Stimulated activated CD4-positive, alpha-beta T cell treated with anti-CD3 and anti-CD28 coated beads, Interleukin-1b, Interleukin-23, amount 100 ng/mL, for 1 hour (primary cell): ENCODE measurements at regions not wholly inside any gene's neighbourhood (a gene's known extent, or its start where the extent isn't known, plus 50 kb on each side); places are given as distances from the start of the nearest gene placed in this dataset.

ENCODE experiments used
- DNase-seq, 2 donors: peaks; one replicate each; pipeline ENCODE4 v3.0.0-alpha.2; 2020; ENCODE audit warnings: low read depth in 2 of 2

DNA sequence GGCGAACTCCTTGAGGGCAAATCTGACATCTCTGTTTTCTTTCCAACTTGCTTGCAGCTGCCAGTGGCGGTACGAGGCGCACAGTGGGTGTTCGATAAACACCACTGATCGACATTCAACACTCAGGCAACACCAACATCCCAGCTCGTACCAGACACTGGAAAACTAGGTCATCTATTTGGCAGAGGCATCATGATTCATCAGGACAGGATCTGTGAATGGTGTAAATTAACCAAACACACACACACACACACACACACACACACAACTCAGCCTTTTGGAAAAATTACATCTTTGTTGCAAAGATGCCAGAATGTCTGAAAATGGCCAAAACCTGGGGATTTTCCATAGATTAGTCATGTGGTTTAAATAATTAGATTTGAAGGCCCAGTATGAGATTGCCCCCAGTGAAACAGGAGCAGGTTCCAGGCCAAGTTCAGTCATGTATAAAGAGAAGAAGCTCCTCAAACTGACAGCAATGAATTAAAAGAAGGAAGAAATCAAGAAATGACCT is 150.5 kb upstream of the NCKAP5 start:
- no peak for DNase-seq

DNA sequence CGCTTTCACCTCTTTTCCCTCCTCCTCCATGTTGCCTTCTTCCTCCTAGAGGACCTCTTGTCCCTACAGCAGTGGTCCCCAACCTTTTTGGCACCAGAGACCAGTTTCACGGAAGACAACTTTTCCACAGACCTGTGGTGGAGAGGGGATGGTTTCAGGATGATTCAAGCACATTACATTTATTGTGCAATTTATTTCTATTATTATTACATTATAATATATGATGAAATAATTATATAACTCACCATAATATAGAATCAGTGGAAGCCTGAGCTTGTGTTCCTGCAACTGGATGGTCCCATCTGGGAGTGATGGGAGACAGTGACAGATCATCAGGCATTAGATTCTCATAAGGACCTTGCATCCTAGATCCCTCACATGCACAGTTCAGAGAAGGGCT is 152.2 kb upstream of the NCKAP5 start:
- no peak for DNase-seq

DNA sequence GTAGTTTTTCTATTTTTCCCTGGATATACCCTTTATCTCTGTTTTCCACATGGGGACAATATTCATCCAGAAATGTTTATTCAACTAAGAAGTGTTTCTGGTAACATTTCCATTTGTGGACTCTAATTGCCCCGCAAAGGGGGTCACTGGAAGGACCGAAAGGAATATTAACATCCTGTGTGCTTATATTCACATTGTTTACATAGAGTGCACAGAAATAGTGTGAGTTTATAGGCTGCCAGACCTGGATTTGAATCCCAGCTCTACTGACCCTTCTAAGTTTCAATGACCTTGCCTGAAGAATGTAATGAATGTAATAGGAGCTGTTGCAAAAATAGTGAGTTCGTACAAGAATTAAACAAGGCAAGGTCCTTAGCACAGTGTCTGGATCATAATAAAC is 152.9 kb upstream of the NCKAP5 start:
- no peak for DNase-seq

DNA sequence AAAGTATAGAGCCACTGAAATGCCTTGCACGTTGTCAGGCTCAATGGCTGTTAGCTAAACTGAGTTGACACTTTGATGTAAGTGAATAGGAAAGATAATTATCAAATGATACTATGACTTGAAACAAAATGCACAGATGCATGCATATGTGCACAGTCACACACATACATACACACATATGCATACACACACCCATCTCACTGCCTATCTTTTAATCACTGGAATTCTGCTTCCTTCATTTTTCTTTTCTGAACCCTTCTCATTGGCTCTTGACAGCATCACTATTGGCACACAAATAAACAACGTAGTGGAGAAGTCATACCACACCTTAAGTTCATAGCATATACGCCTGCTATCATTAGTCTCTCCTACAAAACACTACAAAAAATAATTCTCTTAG is 154.9 kb upstream of the NCKAP5 start:
- DNase-seq: no peak

DNA sequence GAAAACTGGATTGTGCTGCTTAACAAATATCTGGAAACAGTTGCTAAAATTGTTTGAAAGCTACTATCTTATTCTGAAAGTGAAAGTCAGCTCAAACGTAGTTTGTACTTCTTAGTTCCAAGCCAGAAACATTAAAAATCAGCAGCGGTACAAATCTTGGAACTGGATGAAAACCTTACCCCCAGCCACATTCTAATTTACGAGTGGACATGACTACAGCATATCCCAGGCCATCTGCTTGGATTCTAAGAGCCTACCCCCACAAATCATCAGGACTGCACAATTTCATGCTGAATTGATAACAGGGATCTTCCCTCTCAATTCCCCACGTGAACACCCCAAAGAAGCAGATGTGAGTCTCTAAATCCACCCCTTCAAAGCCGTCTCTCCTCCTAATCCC is 158.7 kb upstream of the NCKAP5 start:
- no peak for DNase-seq

DNA sequence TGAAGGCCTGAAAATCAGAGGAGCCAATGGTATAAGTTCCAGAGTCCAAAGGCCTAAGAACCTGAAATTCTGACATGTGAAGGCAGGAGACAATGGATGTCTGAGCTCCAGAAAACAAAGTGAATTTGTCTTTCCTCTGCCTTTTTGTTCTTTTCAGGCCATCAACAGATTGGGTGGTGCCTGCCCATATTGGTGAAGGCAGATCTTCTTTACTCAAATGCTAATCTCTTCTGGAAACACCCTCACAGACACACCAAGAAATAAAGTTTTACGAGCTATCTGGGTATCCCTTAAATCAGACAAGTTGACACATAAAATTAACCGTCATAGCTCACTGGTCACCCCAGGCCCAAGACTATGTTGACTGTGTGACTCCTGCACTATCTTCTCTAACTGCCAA is 163.8 kb upstream of the NCKAP5 start:
- DNase-seq: no peak

DNA sequence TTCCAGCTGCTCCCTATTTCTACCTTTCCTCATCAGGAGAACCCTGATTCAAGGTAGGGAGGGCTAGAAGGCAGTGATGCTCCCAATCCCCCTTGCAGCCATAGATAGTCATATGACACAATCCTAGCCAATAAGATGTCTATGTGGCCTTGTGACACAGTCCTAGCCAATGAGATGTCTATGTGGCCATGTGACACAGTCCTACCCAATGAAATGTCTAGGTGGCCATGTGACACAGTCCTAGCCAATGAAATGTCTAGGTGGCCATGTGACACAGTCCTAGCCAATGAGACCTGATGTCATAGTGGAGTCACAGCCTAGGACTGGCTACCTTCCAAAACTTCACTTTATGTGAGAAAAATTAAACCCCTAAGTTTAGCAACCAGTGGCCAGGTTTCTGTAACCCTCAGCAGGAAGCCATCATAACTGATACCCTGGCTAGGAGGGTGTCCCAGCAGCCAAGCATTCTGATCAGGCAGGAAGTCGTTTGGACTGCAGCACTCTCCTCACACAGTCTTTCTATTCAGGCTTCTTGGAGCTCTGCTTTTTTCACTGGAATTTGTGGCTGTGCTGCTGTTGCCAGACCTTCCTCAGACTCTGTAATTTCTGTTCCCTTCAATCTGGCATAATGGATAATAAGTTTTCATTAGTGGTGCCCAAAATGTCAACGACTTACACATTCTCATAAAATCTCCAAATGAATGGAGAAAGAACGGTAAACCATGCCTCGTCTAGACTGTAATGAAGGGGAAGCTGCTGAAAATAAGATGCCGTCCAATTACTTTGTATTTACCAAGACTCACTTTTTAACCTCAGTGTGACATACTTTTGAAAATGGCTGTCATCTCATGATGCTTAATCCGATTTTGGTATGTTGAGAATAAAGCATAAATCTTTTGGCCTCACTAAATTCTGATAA is 165.0 kb upstream of the NCKAP5 start:
- DNase-seq: no peak

DNA sequence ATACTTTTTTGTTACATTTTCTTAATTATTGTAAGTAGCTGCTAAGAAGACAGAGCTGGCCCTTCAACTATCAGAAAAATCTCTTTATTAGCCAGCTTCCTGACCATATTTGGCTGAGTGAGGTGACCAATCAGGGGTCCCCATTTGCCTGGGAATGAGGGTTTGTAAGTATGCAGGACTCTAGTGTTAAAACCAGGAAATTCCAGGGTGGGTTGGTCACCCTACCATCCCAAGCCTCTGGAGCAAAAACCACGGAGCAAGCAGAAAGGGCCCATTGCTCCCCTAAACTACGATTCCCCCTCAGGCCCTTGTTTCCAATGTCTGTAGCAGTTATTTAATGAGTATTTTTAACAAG is 165.6 kb upstream of the NCKAP5 start:
- no peak for DNase-seq

DNA sequence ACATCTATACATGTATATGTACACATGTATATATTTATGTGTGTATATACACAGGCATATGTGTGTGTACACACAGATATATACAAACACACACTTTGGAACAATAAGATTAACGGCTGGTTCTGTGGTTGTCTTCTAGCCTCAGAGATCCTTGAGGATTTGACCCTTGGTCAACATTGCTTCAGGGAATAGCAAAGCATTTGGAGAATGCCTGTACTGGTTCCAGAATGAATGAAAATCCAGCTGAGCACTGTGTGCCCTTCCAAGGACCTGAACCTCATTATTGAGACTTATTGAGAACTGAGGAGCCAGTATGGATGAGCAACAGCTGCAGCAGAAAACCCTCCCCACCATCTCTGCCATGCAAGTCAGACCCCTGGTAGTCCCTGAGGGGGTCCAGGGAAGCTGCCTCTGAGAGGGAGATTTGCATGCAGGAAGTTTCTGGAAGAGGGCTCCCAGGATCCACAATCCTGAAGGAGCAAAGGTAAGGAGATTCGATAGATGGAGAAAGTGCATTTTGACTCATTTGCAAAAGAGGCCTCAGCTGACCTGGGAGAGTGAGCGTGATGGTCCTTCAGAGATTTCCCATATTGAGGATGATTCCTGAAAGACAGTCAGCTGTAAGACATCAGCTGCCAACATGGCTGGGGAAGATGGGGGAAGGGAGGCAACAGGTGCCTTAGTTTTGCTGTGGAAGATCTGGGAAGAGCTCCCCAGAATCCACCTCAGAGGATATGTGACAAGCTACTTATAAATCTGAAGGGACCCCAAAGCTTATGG is 166.6 kb upstream of the NCKAP5 start:
- DNase-seq: no peak

DNA sequence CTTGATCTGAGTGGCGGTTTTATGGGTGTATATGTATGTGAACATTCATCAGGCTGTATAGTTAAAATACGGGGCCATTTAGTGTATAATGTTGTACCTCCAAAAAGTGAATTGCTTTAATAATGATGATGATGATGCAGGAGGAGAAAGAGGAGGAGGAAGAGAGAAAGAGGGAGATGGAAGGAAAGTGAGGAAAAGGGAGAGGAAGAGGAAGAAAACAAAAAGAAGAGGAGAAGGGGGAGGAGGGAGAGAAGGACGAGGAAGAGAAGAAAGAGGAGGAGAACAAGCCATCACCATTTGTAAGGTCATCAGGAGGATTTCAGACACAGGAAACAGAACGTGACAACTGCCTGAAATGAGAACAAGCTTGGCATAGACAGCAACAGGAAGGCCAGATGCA is 168.4 kb upstream of the NCKAP5 start:
- no peak for DNase-seq

DNA sequence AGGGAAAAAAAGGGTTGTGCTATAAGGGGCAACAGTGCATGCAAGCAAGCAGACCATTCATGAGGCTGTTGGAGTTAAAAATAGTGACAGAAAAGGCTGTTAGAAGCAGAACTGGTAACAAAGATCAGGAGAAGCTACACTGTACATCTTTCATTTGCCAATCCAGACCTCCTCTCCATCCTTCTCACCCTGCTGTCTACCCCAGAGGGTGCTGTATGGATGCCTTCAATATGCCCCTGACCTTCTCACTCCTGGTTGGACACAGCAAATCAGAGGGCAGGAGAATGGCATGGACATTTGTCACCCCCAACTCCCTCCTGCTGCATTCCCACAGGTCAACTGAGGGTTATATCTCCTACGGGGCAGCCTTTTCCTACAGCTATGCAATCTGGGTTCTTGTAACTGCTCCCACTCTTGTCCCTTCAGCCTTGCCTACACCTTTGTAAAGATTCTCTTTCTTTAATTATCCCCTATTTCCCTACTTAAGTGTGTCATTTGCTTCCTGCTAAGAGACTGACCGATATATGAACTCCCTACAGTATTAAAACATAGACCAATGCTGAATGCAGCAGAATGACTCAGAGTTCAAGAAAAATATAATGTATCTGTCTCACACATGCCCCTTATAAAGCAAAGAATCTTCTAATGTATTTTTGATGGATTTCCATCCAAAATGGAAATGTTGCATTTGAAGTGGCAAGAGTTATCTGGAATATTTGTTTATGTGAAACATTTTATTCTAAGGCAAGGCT is 169.2 kb upstream of the NCKAP5 start:
- DNase-seq: no peak

DNA sequence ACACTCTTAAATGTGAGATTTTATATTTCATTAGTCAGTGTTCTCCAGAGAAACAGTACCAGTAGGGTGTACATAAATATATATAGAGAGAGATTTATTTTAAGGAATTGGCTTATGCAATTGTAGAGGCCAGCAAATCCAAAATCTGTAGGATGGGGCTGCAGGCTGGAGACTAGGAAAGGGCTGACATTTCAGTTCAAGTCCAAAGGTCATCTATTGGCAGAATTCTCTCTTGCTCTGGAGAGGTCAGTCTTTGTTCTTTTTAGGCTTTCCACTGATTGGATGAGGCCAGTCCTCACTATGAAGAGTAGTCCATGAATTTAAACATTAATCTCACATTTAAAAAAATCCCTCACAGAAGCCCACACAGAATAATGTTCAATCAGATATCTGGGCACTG is 170.8 kb upstream of the NCKAP5 start:
- DNase-seq: no peak

DNA sequence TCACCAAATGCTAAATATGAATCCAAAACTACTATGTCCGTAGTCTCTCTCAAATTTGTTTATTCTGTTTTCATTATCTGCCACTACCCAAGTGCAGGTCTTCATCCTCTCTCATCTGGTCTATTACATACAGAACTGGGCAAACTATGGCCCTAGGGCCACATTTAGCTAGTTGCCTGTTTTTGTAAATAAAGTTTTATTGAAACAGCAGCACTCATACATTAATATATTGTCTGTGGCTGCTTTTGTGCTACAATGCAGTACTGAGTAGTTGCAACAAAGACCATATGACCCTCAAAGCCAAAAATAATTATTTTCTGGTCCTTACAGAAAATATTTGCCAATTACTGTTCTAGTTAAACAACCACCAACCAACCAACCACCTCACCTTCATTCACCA is 172.2 kb upstream of the NCKAP5 start:
- no peak for DNase-seq

DNA sequence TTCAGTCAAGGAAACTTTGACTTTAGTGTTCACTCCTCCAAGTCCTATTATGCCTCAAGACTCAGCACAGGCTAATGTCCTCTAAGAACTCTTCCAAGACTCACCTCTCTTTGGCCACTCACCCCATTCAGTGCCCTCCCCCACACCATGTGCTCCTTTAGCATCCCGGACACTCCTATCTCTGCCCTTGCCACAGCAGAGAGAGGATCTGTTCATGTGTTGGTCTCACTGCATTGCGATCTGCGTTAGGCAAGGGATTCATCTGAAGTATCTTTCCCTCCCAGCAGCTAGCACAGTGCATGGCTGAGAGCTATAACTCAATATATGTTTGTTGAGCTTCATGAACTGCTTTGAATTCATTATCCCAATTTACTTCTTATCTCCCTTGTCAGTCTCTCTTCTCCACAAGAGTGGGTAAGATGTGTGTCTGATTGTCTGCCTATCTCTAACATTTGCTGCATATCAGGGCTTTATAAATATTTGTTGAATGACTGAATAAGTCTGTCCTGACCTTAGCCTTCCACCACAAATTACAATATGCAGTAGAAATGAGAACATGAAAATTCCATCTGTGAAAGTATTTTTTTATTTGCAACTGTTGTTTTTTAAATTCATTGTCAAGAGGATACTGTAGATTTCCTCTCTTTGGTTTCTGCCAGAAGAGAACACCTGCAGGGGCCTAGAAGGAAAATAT is 179.9 kb upstream of the NCKAP5 start:
- DNase-seq: no peak

DNA sequence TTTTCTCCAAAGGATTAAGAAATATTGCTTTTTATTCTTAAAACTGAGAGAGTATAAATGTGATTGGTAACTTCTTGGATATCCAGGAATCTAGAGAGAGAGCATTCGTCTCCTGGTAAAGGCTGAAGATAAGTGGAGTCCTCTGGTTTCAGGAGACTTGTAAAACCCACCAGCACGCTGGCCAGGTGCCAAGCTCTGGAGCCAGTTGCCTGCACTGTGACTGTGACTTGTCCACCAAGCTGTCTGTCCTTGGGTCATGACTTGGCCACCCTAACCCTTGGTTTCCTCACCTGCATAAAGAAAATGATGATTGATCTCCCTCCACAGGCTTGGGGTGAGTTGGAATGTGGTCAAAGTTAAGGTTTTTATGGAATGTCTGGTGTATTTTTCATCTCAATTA is 185.4 kb upstream of the NCKAP5 start:
- no peak for DNase-seq

DNA sequence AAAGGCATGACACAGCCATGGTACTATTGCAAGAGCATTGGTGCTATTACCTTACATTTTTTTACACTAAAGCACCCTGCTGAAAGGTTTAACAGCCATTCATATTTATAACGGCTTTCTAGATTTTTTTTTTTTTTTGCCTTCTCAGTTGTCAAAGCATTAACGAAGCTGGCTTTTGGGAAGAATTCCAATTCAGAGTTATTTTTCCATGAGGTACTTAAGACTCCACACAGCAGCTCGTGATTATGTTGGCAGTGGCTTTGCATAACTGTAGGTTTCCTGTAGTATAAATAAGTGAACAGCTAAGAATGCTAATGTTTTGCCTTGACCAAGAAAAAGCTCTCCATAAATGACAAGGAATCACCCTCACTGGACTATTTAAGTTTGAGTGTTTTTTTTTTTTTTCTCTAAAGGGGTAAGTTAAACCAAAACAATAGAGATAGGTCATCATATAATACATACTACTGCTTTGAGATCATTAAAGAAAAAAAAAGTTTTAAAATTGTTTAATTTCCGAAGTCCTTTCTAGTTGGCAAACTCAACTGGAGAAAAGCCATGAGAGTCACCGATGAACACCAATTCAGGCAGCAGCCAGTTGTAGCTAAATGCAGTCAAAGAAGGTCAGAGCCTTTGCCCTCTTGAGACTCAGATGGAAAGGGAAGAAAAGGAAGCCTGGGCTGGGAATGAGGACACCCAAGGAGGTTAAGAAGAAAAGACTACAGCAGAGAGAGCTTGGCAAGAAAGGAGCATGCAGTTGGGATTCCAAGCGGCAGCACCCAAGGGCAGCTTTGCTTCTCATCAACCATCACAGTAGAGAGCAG is 187.4 kb upstream of the NCKAP5 start:
- DNase-seq: no peak

DNA sequence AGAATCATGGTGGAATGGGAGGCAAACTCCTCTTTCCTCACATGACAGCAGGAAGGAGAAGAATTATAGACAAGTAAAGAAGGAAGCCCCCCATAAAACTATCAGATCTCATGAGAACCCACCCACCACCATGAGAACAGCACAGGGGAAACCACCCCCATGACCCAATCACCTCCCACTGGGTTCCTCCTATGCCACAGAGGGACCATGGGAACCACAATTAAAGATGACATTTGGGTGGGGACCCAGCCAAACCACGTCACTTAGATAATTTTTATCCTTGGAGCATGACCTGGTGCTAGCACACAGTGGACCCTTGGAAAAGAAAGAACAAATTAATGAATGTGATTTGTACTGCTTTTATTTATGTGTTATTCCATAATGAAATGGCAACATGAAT is 188.6 kb upstream of the NCKAP5 start:
- no peak for DNase-seq

DNA sequence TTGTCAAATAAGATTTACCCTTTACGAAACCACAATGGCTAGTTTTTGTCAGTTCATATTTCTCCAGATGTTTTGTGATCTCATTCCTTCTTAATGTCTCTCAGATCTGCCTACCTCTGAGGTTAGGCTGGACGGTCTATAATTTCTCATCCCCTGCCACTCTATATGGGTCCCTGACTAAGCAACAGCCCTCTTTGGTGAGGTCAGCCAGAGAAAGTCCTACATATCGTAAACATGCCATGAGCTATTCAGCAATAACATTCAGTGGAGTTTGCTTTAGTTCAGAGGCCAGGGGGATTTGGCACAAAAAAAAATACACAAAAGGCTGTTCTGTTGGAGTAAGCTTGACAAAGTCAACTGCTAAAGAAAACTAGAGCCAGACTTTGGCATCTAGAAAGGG is 192.1 kb upstream of the NCKAP5 start:
- no peak for DNase-seq

DNA sequence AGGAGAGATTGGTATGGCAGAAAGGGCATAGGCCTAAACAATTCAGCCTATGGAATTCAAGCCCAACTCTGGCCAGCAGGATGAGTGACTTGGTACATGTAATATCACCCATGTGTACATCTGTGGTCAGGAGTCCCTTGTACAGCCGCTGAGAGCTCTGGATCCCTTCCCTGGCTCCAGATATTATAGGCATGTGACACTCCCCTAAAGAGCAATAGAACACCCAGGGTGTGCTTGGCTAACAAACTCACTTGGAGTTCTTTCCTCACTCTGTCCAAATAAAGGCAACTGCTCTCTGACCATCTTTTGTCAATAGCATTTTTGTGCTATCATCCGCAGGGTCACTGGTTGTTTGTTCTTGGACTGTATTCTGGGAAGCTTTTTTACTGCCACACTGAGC is 197.4 kb upstream of the NCKAP5 start:
- no peak for DNase-seq

DNA sequence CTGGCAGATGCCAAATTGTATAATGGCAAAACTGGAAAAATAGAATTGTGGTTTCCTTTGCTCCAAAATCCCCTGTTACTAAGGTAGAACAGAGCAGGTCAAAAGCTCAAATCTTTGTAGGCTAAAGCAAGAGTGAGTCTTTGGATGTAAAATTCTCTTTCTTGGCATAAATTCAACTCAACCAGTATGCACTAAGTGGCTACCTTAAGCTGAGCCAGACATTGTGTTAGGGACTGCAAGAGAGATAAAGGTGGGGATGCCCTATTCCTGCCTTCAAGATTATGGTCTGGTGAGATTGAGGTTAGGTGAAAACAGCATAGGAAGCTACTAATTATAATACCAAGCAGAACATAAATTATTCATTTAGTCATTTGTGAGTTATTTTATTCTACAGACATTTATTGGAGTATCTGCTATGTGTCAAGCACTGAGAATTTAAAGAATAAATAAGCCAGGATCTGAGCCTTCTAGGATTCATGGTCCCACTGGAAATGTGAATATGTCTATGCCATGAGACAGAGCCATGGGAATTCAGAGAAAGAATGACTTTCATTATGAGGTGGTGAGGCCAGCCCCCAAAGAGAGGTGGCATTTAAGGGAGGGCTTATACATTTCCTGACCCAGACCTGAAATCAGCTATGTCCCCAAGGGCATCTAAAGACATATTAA is 198.0 kb upstream of the NCKAP5 start:
- DNase-seq: no peak
